ENCODE measurements at regions not wholly inside any gene's neighbourhood (a gene's known extent, or its start where the extent isn't known, plus 50 kb on each side); places are given as distances from the start of the nearest gene placed in this dataset.

DNA sequence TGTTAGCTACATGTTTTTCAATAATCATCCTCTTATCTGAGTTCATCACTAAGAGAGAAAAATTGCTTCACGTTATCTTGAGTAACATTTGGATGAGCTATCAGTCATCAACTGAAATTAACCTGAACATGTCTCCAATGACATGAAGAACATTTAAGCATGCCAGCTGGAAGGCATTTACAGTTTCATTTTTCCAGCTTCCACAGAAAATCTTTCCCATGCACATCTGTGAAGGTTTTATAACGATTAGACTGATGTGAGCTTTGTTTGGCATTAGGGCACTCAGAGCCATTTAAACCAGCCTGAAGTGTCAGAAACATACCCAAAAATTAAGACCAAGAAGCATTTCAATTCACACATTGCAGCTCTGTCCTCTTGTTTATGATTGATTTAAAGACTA is 235.8 kb upstream of the ARHGEF26 start:
- no peaks in the 10 kb centered on the region for H3K79me2 ChIP-seq (ENCODE audit: insufficient read depth, low read length)
- H2AFZ ChIP-seq (ENCODE audit: low read depth, low read length): no peak overlapping the region
- H3K36me3 ChIP-seq (ENCODE audit: insufficient read depth, low read length): no peaks in the 10 kb centered on the region
- H3K27ac ChIP-seq (ENCODE audit: low read length): no peak overlapping the region
- no peak overlapping the region for H3K4me2 ChIP-seq (ENCODE audit: insufficient read depth, low read length)
- H3K4me1 ChIP-seq (ENCODE audit: insufficient read depth, low read length): no peaks in the 10 kb centered on the region
- H3K9me3 ChIP-seq (ENCODE audit: insufficient read depth, low read length, severe bottlenecking): no peaks in the 10 kb centered on the region
- H3K27me3 ChIP-seq (ENCODE audit: insufficient read depth, low read length, poor library complexity): no peaks in the 10 kb centered on the region
- H3K9ac ChIP-seq (ENCODE audit: low read depth, low read length): no peak overlapping the region
- no peak for DNase-seq
- no peaks in the 10 kb centered on the region for H4K20me1 ChIP-seq (ENCODE audit: insufficient read depth, low read length)
- H3K4me3 ChIP-seq (ENCODE audit: low read depth in 1 of 2, low read length in 2 of 2): no peak overlapping the region
- no peak for ATAC-seq (ENCODE audit: insufficient read depth, low read depth)
- no peak for TF ChIP-seq EZH2 (IDR thresholded peaks at IDR 0.05; ENCODE audit: borderline replicate concordance, low read depth, low read length, severe bottlenecking)
- TF ChIP-seq, protein P1, sequence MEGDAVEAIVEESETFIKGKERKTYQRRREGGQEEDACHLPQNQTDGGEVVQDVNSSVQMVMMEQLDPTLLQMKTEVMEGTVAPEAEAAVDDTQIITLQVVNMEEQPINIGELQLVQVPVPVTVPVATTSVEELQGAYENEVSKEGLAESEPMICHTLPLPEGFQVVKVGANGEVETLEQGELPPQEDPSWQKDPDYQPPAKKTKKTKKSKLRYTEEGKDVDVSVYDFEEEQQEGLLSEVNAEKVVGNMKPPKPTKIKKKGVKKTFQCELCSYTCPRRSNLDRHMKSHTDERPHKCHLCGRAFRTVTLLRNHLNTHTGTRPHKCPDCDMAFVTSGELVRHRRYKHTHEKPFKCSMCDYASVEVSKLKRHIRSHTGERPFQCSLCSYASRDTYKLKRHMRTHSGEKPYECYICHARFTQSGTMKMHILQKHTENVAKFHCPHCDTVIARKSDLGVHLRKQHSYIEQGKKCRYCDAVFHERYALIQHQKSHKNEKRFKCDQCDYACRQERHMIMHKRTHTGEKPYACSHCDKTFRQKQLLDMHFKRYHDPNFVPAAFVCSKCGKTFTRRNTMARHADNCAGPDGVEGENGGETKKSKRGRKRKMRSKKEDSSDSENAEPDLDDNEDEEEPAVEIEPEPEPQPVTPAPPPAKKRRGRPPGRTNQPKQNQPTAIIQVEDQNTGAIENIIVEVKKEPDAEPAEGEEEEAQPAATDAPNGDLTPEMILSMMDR (IDR thresholded peaks at IDR 0.05; ENCODE audit: borderline replicate concordance, extremely low read depth, low read length, poor library complexity, severe bottlenecking): no peak

DNA sequence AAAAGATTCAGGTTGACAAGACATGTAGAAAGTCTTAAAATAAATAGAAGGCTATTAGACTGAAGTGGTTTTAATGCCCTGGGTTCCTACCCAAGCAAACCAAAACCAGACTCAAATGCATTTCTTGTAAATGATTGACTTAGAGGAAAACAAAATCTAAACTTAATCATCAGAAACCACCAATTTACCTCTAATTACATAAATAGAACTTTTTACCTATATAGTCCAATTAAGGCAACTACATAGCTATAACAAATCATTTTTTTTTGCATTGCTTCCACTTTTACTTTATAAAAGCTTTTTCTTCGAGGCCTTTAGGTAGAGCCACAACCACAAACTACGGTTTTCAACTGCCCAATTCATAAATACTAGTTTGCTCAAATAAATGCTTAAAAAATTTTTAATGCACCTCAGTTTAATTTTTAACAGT is 231.3 kb upstream of the ARHGEF26 start:
- H3K4me2 ChIP-seq (ENCODE audit: insufficient read depth, low read length): no peak overlapping the region
- H4K20me1 ChIP-seq (ENCODE audit: insufficient read depth, low read length): no peaks in the 10 kb centered on the region
- H3K4me1 ChIP-seq (ENCODE audit: insufficient read depth, low read length): no peaks in the 10 kb centered on the region
- no peaks in the 10 kb centered on the region for H3K79me2 ChIP-seq (ENCODE audit: insufficient read depth, low read length)
- no peak overlapping the region for H3K27ac ChIP-seq (ENCODE audit: low read length)
- DNase-seq (no peak), ATAC-seq (ENCODE audit: insufficient read depth, low read depth) (no peak)
- H3K9me3 ChIP-seq (ENCODE audit: insufficient read depth, low read length, severe bottlenecking): no peaks in the 10 kb centered on the region
- H3K9ac ChIP-seq (ENCODE audit: low read depth, low read length): no peak overlapping the region
- H3K4me3 ChIP-seq (ENCODE audit: low read depth in 1 of 2, low read length in 2 of 2): no peak overlapping the region
- TF ChIP-seq EZH2 (IDR thresholded peaks at IDR 0.05; ENCODE audit: borderline replicate concordance, low read depth, low read length, severe bottlenecking): no peak
- TF ChIP-seq, protein P1 (IDR thresholded peaks at IDR 0.05; ENCODE audit: borderline replicate concordance, extremely low read depth, low read length, poor library complexity, severe bottlenecking): no peak
- H3K27me3 ChIP-seq (ENCODE audit: insufficient read depth, low read length, poor library complexity): no peaks in the 10 kb centered on the region
- H3K36me3 ChIP-seq (ENCODE audit: insufficient read depth, low read length): no peaks in the 10 kb centered on the region
- H2AFZ ChIP-seq (ENCODE audit: low read depth, low read length): no peak overlapping the region

DNA sequence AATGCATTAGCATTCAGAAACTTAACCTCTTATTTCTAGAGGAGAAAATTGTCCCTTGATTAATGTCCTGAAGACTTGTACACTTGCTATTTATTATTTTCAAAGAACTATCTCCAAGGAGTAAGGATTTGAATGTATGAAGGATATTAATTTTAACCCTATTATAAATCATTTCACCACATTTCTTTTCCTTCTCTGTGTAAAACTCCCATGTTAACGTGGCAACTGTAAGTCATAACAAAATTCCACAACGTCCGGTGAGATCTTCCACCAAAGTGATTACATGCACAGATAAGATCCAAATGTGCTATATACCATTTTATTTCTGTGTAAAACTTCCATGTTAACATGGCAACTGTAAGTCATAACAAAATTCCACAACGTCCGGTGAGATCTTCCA is 229.1 kb upstream of the ARHGEF26 start:
- Histone ChIP-seq H3K36me3 (ENCODE audit: insufficient read depth, low read length) (no peaks in the 10 kb centered on the region), H3K4me1 (ENCODE audit: insufficient read depth, low read length) (no peaks in the 10 kb centered on the region), H3K4me2 (ENCODE audit: insufficient read depth, low read length) (no peak overlapping the region), H3K9ac (ENCODE audit: low read depth, low read length) (no peak overlapping the region), H2AFZ (ENCODE audit: low read depth, low read length) (no peak overlapping the region), H3K4me3 (ENCODE audit: low read depth in 1 of 2, low read length in 2 of 2) (no peak overlapping the region), H3K27ac (ENCODE audit: low read length) (no peak overlapping the region), H3K27me3 (ENCODE audit: insufficient read depth, low read length, poor library complexity) (no peaks in the 10 kb centered on the region), H3K9me3 (ENCODE audit: insufficient read depth, low read length, severe bottlenecking) (no peaks in the 10 kb centered on the region), H4K20me1 (ENCODE audit: insufficient read depth, low read length) (no peaks in the 10 kb centered on the region), H3K79me2 (ENCODE audit: insufficient read depth, low read length) (no peaks in the 10 kb centered on the region)
- DNase-seq: no peak
- TF ChIP-seq EZH2 (IDR thresholded peaks at IDR 0.05; ENCODE audit: borderline replicate concordance, low read depth, low read length, severe bottlenecking): no peak
- TF ChIP-seq, protein P1 (IDR thresholded peaks at IDR 0.05; ENCODE audit: borderline replicate concordance, extremely low read depth, low read length, poor library complexity, severe bottlenecking): no peak
- no peak for ATAC-seq (ENCODE audit: insufficient read depth, low read depth)

DNA sequence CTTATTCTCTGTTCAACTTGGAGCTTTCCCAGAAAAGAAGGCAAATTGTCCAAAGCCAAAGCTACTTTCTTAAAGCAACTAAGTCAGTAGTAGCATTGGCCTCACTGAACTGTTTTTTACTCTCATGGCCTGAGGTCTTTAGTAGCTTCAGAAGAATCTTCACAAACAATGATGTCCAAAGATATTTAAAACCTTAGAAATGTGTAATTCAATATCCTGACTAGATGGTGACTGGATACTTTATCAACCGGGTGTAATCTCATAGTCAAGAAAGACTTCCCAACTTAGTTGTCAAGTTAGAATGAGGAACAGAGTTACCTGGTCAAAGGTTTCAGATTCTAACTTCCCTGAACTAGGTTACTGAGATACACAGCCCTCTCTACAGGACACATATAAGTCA is 226.3 kb upstream of the ARHGEF26 start:
- ATAC-seq (ENCODE audit: insufficient read depth, low read depth): no peak
- Histone ChIP-seq H3K9me3 (ENCODE audit: insufficient read depth, low read length, severe bottlenecking) (no peaks in the 10 kb centered on the region), H3K4me1 (ENCODE audit: insufficient read depth, low read length) (no peaks in the 10 kb centered on the region), H4K20me1 (ENCODE audit: insufficient read depth, low read length) (no peaks in the 10 kb centered on the region), H3K79me2 (ENCODE audit: insufficient read depth, low read length) (no peaks in the 10 kb centered on the region), H3K9ac (ENCODE audit: low read depth, low read length) (no peak overlapping the region), H3K27me3 (ENCODE audit: insufficient read depth, low read length, poor library complexity) (no peaks in the 10 kb centered on the region), H2AFZ (ENCODE audit: low read depth, low read length) (no peak overlapping the region), H3K27ac (ENCODE audit: low read length) (no peak overlapping the region), H3K4me2 (ENCODE audit: insufficient read depth, low read length) (no peak overlapping the region), H3K4me3 (ENCODE audit: low read depth in 1 of 2, low read length in 2 of 2) (no peak overlapping the region), H3K36me3 (ENCODE audit: insufficient read depth, low read length) (no peaks in the 10 kb centered on the region)
- TF ChIP-seq, protein P1 (IDR thresholded peaks at IDR 0.05; ENCODE audit: borderline replicate concordance, extremely low read depth, low read length, poor library complexity, severe bottlenecking): no peak
- no peak for TF ChIP-seq EZH2 (IDR thresholded peaks at IDR 0.05; ENCODE audit: borderline replicate concordance, low read depth, low read length, severe bottlenecking)
- DNase-seq: no peak
